Activated CD8-positive, alpha-beta memory T cell treated with anti-CD3 and anti-CD28 coated beads, Interleukin-2, amount 50 U/mL, for 1 hour (primary cell): ENCODE measurements at regions not wholly inside any gene's neighbourhood (a gene's known extent, or its start where the extent isn't known, plus 50 kb on each side); places are given as distances from the start of the nearest gene placed in this dataset.
"Not testable (repeated sequence)": the region's sequence is repeated elsewhere in the genome, so short reads cannot be mapped to it uniquely, and the experiment has no call there.

Experiments used
- DNase-seq: peaks from one replicate; pipeline ENCODE4 v3.0.0-alpha.2; 2020; ENCODE audit errors: extremely low read depth

GRCh38 chr2:176976736-176977685 lies 235.6 kb upstream of the HNRNPA3 start:
- no peak for DNase-seq

DNA sequence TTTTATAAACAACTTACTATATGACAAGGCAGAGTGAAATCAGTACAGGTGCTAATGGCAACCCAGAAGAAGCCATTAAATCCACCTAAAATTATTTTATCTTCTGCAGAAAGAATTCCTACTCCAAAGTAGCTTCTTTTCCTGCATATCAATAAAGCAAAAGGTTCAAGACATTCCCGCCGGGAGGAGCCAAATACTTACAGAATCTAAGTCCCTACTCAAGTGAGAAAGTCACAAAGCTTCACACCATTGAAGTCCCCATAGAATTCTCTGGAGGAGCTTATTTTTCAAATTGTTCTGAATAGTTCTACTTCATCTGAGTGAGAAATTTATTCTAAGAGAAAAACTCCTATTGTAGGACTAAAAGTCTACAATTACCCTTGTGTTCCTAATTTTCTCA lies 233.7 kb upstream of the HNRNPA3 start:
- no peak for DNase-seq

- DNase-seq = no peak
Measured at GRCh38 chr2:176979981-176980710, 232.4 kb upstream of the HNRNPA3 start.

DNA sequence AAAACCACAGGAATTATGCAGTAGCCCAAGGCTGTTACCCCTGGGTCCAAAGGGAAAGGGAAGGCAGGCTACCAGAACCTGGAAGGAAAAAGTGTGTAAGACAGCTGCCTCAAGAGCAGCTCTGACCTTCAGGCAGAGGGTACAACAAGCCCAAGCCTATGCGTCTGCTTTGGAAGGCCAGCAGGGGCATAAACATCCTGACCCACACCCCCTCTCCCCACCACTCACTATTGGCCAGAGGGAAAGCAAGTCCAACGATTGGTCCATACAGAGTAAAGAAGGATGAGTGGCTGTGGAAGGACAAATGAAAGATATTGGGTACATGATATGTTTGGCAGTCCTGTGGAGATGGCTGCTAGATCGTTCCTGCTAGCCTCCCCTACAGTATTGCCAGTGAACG lies 227.6 kb upstream of the HNRNPA3 start:
- DNase-seq = no peak

DNA sequence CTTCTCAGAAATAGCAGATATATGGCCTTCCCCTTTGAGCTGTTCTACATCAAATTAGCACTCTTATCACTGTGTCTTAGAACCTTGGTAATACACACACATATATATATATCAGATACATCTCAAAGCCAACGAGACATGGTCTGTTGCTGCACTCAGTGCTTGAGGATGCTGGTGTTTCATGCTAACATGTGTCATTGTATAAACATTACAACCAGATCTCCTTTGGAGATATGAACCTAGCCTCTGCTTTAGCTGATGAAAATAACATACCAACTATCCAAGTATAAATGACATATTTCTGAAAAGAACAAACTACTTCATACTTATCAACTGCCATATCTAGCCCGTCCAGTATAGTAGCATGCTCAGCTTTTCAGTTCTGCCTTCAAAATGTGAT lies 226.7 kb upstream of the HNRNPA3 start:
- no peak for DNase-seq

- DNase-seq = no peak
Measured at GRCh38 chr2:176986487-176986886, 226.1 kb upstream of the HNRNPA3 start.

DNA sequence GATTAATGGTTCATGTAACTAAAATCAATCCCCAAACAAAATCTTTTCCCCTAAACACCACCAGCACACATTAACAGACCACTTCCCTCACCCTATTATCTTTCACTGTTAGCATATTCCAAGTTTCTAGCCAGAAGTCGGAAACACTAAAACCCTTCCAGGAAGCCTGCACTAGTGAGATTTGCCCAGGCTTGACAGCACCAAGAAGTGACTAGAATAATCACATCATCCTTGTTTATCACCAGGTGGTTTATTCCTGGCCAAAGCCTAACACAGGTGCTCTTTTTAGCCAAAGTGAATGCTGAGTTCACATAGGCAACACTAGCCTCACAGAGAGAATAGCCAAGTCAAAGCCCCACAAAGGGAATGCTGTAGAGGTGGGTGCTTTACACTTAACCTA lies 221.2 kb upstream of the HNRNPA3 start:
- no peak for DNase-seq

DNA sequence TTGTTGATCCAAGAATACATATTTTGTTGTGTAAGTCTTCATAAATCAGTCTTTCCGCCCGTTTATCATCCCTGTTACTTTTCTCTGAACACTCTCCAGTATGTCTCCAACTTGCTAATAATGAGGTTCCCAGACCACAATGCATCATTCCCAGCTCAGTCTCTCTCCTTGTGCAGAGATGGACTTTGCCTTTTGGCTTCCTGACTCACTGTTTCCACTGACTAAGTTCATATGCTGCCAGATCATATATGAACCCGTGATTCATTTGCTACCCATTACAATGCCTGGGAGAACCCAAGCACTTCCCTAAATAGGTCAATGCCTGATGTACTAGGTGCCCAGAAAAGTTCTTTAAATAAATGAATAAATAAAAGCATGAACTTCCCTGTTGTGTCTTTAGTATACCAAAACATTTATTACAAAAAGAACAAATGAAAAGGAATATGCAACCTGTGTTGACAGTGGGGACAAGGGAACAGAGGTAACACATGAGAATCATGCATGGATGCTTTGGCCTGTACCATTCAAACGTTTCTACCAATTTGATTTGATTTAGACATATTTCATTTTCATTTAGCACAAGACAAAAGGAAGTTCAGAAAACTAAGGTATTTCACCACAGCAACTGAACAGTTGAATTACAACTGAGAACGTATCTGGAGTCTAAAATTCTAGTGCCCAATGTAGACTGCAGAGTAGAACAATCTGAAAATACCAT lies 215.4 kb upstream of the HNRNPA3 start:
- DNase-seq = no peak

DNA sequence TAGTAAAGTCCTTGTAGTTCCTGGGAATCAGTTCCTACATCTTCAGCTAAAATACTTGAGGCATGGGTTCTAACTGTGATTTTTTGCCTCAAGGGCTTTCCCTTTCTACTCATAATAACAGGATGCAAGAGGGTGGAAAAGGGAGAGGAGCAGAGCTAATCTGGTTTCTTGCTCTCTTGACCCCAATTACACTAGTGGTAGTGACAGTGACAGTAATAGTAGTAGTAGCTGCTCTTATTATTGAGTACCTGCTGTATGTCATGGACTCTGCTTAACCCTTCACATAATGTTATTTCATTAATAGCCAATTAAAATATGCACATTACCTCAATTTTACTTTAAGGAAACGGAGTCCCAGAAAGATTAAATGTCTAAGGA lies 214.8 kb upstream of the HNRNPA3 start:
- no peak for DNase-seq

DNA sequence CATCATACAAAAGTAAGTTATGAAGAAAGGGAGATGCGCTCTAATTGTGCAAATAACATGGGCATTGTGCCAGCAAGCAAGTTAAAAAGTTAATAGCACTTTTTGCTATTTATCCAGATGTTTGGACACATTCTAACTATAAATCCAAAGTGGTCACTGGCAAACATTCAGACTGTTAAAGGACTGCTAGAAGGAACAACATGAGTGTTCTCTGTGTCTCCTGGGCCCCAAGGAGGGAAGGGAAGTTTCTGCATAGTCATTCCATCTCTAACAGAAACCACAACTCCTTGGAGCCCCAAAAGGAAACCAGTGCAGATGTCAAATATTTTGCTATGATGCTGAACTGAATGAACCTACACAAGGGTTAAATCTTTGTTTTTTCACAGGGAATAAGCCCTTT lies 213.3 kb upstream of the HNRNPA3 start:
- no peak for DNase-seq

- no peak for DNase-seq
Measured at GRCh38 chr2:177000061-177000714, 212.4 kb upstream of the HNRNPA3 start.

DNA sequence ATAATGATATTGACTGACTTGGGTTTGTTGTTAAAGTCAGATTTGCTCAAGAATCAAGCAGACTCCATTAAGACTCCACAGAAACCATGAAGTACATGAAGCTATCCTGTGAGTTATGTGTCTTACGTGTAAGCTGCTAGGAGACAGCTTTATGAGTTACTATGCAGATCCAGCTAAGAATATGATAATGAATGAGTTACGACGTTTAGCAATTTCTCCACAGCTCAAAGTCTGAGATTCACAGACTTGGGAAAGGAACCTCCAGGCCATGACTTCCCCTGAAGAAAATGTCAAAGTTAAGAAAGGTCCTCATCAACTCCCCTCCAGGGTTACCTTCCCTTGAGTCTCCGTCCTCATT lies 211.9 kb upstream of the HNRNPA3 start:
- DNase-seq = no peak

GRCh38 chr2:177001334-177001733 lies 211.3 kb upstream of the HNRNPA3 start:
- no peak for DNase-seq

- DNase-seq = no peak
Measured at GRCh38 chr2:177002983-177003382, 209.6 kb upstream of the HNRNPA3 start.

GRCh38 chr2:177007726-177008125 lies 204.9 kb upstream of the HNRNPA3 start:
- DNase-seq = not testable (repeated sequence)

- DNase-seq = not testable (repeated sequence)
Measured at GRCh38 chr2:177008662-177009061, 203.9 kb upstream of the HNRNPA3 start.

DNA sequence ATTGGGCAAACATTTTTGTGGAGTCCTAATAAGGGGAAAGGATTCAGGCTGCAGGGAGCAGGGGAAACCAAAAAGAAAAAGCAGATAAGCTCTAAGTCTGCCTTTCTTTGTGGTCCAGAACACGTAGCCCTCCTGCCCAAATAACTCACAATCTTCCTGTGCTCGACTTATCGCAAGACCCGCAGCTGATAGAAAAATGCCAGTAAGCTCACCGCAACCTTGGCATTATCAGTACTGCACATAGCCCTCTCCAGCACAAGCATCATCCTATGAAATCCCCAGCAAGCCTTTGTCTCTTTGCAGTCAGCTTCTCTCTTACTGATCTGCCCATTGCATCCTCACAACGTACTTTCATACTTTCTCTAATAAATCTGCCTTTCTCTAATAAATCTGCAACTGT lies 202.4 kb upstream of the HNRNPA3 start:
- no peak for DNase-seq

- no peak for DNase-seq
Measured at GRCh38 chr2:177010861-177011260, 201.7 kb upstream of the HNRNPA3 start.

DNA sequence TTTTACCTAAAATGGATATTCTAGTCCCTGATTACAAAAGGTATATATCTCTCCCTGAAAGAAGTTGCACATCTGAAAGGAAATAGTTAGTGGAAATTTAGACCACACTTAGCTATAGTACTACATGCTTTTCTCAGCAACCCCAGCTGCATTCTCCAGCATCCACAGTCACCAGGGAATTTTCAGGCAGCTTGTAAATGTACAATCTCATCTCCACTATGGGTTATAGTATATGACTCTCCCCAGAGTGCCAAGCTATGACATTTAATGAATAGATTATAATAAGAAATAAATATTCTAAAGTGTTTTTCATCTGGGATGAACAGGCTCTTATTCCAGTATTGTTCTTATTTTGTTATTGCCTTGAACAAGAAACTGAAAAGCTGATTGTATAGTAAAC lies 197.6 kb upstream of the HNRNPA3 start:
- no peak for DNase-seq

GRCh38 chr2:177015356-177015923 lies 197.2 kb upstream of the HNRNPA3 start:
- DNase-seq = no peak

DNA sequence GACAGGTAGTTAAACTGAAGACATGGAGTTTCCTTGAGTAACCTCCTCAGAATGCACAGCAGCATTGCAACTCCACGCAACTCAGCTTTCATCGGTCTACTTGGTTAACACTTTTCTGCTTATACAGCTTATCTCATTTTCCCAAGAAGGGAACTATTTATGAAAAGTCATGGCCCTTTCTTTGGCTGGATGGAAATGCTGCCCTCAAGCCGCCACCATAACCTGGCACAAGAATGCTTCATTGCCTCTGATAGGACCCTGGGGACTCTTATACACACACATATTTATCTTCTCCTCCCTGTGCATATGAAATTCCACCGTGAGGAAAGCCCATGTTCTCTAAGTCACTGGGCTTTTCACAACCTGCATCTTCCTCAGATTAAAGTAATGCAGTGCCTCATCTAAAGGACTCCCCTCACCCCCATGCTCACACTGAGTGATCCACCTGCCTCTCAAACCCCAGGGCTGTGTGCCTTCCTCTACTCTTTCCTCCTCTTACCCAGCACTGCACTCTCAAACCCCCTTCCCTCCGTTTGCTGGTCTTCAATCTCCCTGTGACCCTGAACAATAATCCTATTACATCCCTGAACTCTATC lies 192.0 kb upstream of the HNRNPA3 start:
- DNase-seq = no peak
